DMS53 treated with DMSO at 0.1 percent for 48 hours (cell line): ENCODE measurements at regions not wholly inside any gene's neighbourhood (a gene's known extent, or its start where the extent isn't known, plus 50 kb on each side); places are given as distances from the start of the nearest gene placed in this dataset.

Experiments used
- DNase-seq: peaks from one replicate; lab custom pipeline; 2025; ENCODE audit not compliant: unreplicated experiment; lab: John Stamatoyannopoulos, UW

GRCh38 chr3:106728315-106729098, 648.7 kb upstream of the CCDC54 start:
- no peak for DNase-seq

DNA sequence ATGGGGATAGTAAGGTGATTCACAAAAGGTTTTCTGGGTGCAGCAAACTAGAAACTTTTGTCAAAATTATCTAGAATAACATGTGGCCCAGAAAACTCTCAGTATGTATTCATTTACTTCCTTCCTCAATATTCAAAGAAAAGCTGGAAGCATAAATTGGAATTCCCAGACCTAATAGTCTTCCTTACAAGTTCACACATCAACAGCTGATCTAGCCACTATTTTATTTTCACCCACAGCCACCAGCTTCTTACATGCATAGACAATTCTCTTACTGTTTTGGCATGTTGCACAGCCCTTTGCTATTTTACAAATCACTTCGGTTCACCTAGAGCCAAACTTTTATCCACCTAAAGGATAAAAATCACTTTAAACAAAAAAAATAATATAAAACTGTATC, 647.8 kb upstream of the CCDC54 start:
- DNase-seq = no peak

- no peak for DNase-seq
These were observed 646.0 kb upstream of the CCDC54 start for GRCh38 chr3:106731230-106731629.

- DNase-seq = no peak
These were observed 642.5 kb upstream of the CCDC54 start for GRCh38 chr3:106734712-106735111.

DNA sequence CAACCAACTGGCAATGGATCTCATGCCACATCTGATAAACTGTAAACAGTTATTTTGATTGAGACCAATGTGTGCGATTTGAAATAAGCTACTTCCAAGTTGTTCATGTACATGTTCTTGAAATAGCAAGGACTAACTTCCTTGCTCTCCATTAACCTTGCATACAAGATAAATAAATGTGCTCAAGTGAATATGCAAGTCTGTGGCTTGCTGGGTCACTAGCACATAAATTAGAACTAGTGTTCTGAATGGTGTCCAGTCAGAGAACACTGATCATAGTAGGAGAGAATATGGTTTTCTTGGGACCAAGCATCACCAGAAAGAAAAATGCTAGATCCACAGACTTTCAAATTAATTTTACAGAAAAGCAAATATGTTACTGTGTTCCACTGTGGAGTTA, 640.0 kb upstream of the CCDC54 start:
- no peak for DNase-seq

DNA sequence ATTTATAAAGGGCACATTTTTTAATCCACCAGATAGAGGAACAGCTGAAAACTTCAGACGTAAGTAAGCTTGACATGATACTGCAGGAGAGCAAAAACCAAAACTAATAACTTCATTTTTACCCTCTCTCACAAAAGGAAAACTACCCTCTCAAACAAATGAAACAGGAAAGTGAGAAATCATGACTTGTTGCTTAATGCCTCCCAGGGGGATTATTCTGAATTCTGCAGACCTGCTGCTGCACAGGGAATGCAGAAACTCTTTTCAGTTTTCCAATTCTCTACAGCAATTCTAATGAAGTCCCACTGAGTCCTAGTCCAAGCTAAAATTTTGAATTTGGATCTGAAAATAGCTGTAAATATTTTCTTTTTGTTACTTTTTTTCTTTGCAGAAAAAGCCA, 637.1 kb upstream of the CCDC54 start:
- no peak for DNase-seq

- no peak for DNase-seq
These were observed 631.7 kb upstream of the CCDC54 start for GRCh38 chr3:106745344-106746168.

- no peak for DNase-seq
These were observed 631.0 kb upstream of the CCDC54 start for GRCh38 chr3:106746286-106746685.

GRCh38 chr3:106748472-106749262, 628.6 kb upstream of the CCDC54 start:
- DNase-seq = no peak

GRCh38 chr3:106750092-106750491, 627.1 kb upstream of the CCDC54 start:
- no peak for DNase-seq

- DNase-seq = no peak
These were observed 621.9 kb upstream of the CCDC54 start for GRCh38 chr3:106755336-106755735.

DNA sequence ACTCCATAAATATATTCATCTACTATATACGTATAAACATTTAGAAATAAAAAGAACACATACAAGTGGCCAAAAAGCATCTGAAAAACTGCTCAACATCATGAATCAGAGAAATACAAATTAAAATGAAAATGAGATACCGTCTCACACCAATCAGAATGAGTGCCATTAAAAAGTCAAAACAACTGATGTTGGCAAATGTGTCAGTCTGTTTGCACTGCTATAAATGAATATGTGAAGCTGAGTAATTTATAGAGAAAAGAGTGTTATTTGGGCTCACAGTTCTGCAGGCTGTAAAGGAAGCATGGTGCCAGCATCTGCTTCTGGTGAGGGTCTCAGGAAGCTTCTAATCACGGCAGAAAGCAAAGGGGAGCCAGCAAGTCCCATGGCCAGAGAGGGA, 620.3 kb upstream of the CCDC54 start:
- DNase-seq = no peak

DNA sequence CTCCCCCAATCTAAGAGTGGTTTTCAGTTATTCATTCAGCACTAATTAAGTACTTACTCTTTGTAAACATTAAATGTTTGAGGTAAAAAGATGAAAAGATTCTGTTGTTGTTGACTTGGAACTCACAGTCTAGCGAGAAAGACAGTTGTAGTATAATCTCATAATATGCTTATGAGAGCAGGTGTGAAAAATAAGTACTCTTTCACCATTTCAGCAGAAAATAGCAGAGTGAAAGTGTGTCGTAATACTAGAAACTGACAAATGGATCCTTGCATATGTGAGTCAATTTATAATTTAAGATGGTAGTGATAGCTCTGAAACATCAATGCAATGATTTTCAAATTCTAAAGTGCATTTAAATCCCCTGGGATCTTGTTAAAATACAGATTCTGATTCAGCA, 618.8 kb upstream of the CCDC54 start:
- DNase-seq = no peak

- DNase-seq = no peak
These were observed 617.5 kb upstream of the CCDC54 start for GRCh38 chr3:106759731-106760130.

- DNase-seq = no peak
These were observed 611.9 kb upstream of the CCDC54 start for GRCh38 chr3:106765342-106765741.

DNA sequence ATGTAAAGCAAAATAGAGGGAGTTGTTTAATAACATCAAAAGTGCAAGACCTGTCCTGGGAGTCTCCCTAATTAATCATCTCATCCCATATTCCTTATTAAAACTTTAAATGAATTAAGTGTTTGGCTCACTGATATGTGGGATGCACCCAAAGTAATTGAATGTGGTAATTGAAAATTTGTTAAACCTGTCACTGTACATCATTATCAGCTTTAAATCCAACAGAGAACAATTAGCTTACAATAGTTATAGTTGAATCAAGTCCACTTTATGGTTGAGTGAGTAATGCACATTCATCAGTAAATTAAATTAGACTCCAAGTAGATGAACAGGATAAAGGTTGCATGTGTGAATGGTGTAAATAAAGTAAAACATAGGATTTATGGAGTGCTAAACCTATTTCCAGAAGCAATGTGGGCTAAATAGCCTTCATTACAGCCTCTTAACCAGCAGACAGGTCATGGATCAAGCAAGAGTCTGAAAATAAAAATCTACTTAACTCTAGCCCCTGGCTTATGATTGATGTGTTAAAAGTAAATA, 608.2 kb upstream of the CCDC54 start:
- no peak for DNase-seq

- DNase-seq = no peak
These were observed 603.4 kb upstream of the CCDC54 start for GRCh38 chr3:106773795-106774194.

GRCh38 chr3:106783231-106783630, 594.0 kb upstream of the CCDC54 start:
- DNase-seq = no peak

DNA sequence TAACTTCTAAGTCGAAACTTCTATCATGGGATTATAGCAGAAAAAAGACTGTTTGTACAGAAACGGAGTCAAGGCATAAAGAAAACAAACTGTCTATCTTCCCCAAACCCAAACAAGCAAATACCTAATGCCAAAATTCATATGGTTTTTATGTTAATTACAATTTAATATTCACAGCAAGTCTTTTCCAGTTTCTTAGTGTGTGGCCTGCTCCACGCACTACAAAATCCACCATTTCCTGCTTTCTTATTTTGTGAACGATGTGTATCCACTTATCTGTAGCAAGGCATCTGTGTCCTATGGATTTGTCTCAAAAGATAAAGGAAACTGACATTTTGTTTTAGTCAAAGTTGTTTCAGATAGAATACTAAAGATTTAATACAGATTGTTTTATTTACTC, 588.0 kb upstream of the CCDC54 start:
- DNase-seq = no peak

DNA sequence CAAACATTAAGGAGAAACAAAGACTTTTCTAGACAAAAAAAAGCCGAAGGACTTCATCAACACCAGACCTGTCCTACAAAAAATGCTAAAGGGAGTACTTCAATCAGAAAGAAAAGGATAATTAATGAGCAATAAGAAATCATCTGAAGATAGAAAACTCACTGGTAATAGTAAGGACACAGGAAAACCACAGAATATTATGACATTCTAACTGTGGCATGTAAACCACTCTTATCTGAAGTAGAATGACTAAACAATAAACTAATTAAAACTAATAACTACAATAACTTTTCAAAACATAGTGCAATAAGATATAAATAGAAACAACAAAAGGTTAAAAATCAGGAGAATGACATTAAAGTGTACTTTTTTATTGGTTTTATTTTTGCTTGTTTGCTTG, 584.5 kb upstream of the CCDC54 start:
- no peak for DNase-seq

DNA sequence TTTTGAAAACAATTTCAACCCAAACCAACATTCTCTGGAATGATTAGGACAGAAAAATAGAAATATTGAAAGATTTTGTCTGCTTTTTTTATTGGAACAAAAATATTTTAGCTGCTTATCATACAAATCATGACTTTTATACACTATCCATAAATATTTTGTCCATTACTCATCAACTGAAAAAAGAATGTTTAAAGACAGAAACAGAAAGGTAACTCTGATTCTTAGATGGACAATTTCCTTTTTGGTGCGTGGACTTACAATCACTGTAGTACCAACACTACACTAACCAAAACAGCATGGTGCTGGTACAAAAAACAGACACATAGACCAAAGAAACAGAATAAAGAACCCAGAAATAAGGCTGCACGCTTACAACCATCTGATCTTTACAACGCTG, 582.8 kb upstream of the CCDC54 start:
- DNase-seq = no peak
